Mammary epithelial cell (primary cell): ENCODE measurements at regions not wholly inside any gene's neighbourhood (a gene's known extent, or its start where the extent isn't known, plus 50 kb on each side); places are given as distances from the start of the nearest gene placed in this dataset.

Experiments used
- EZH2 ChIP-seq: IDR thresholded peaks from 2 replicates; pipeline ENCODE4 v1.6.1; 2012; ENCODE audit warnings: low read length, inconsistent platforms, borderline replicate concordance
- TF ChIP-seq, protein P1 (sequence below), 2 donors: IDR thresholded peaks in 1 of 2; conservative IDR thresholded peaks in 1 of 2; 2 replicates each; pipeline ENCODE4 v1.5.1; 2011 to 2012; ENCODE audit warnings: inconsistent platforms in 2 of 2, low read length in 2 of 2, mild to moderate bottlenecking in 2 of 2, control low read depth in 1 of 2, low read depth in 1 of 2; ENCODE audit not compliant: insufficient read depth in 1 of 2; ENCODE audit errors: extremely low read depth in 1 of 2

GRCh38 chr21:43286196-43286595 is 117.4 kb downstream of the CRYAA start:
- TF ChIP-seq EZH2, result no peak
- TF ChIP-seq, protein P1, sequence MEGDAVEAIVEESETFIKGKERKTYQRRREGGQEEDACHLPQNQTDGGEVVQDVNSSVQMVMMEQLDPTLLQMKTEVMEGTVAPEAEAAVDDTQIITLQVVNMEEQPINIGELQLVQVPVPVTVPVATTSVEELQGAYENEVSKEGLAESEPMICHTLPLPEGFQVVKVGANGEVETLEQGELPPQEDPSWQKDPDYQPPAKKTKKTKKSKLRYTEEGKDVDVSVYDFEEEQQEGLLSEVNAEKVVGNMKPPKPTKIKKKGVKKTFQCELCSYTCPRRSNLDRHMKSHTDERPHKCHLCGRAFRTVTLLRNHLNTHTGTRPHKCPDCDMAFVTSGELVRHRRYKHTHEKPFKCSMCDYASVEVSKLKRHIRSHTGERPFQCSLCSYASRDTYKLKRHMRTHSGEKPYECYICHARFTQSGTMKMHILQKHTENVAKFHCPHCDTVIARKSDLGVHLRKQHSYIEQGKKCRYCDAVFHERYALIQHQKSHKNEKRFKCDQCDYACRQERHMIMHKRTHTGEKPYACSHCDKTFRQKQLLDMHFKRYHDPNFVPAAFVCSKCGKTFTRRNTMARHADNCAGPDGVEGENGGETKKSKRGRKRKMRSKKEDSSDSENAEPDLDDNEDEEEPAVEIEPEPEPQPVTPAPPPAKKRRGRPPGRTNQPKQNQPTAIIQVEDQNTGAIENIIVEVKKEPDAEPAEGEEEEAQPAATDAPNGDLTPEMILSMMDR (conservative IDR thresholded peaks at IDR 0.05 in 1 of 2, IDR thresholded peaks at IDR 0.05 in 1 of 2; ENCODE audit: extremely low read depth in 1 of 2, insufficient read depth in 1 of 2, low read depth in 1 of 2, low read length in 2 of 2), result no peak
